Mononuclear cell (primary cell): ENCODE measurements at regions not wholly inside any gene's neighbourhood (a gene's known extent, or its start where the extent isn't known, plus 50 kb on each side); places are given as distances from the start of the nearest gene placed in this dataset.
"Not testable (repeated sequence)": the region's sequence is repeated elsewhere in the genome, so short reads cannot be mapped to it uniquely, and the experiment has no call there.

Experiments
- H3K27me3 ChIP-seq: 2 replicates; pipeline ENCODE4 v1.6.0; 2011; ENCODE audit warnings: low read length, control low read depth; ENCODE audit not compliant: insufficient read depth
- H3K4me1 ChIP-seq: 2 replicates; pipeline ENCODE4 v1.5.1; 2011; ENCODE audit warnings: mild to moderate bottlenecking, low read length, control low read depth; ENCODE audit not compliant: insufficient read depth
- H3K4me3 ChIP-seq: 2 replicates; pipeline ENCODE4 v1.5.1; 2011; ENCODE audit warnings: mild to moderate bottlenecking, low read length, moderate library complexity
- H3K9me3 ChIP-seq: 2 replicates; pipeline ENCODE4 v1.5.1; 2011; ENCODE audit warnings: low read depth, mild to moderate bottlenecking, control low read depth, low read length

DNA sequence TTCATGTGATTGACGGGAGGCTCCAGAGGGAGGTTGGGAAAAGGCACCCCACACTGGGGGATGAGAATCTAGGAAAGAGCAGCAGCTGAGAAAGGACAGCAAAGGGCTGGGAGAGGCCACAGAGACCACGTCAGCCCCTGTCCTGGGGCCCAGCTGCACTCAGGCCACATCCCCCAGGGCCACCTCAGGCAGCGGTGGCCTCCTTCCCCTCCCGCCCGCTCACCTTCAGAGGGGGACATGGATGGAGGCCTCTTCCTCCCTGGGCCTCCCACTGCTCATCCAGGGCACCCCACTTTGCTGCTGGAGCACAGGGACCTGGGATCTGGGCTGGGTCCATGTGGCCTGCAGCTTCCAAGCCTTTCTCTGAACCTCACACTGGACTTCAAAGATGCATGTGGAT is 199.8 kb upstream of the HDAC4 start:
- H3K4me3 ChIP-seq, result no peak overlapping the region
- no peaks in the 10 kb centered on the region for H3K27me3 ChIP-seq
- peaks cover 36% of the 10 kb centered on the region for H3K4me1 ChIP-seq
- no peaks in the 10 kb centered on the region for H3K9me3 ChIP-seq

DNA sequence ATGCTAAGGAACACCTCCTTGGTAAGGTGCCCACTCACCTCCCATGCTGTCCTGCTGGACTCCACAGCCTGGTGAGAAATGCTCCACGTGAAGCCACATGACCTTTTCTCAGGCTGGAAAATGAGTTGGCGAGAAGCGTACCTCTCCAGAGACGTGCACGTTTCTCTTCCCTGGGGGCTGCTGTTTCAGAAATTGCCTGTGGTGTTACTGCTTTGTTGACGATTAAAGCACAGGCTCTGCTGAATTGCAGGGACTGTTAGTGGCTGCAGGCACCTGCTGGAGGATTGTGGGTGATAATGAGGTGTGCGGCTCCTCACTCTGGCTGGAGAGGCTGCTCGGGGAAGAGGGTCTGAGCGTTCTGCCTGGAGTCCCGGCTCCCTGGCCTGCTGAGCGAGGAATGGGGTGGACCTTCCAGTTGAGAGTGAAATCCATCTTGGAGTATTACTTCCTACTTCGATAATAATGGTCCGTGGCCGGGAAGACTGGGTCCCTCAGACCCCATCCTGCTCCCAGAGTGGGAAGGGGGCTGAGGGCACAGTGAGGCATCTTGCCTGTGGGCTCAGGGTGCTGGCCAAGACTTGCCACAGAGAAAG is 199.3 kb upstream of the HDAC4 start:
- Histone ChIP-seq H3K4me3 (no peak overlapping the region), H3K27me3 (no peaks in the 10 kb centered on the region), H3K4me1 (peaks cover 30% of the 10 kb centered on the region), H3K9me3 (no peaks in the 10 kb centered on the region)

DNA sequence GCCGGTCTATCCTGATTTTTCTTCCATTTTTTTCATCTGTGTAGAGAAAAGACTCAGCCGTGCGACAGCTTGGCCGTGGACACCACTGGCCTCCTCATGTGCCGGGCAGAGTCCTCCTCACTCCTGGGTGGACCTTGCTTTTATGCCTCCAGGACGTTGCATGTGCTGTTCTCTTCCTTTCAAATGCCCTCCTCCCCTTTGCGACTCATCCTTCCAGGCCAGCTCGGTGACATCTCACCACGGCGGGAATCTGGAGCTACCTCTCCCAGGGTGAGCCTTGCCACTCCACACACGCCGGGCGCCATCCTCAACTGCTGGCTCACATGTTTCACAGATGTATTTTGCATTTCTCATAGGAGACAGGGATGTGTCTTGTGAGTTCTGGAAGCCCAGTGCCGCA is 198.5 kb upstream of the HDAC4 start:
- no peak overlapping the region for H3K4me3 ChIP-seq
- peaks cover 30% of the 10 kb centered on the region for H3K4me1 ChIP-seq
- H3K27me3 ChIP-seq, result no peaks in the 10 kb centered on the region
- H3K9me3 ChIP-seq, result no peaks in the 10 kb centered on the region

DNA sequence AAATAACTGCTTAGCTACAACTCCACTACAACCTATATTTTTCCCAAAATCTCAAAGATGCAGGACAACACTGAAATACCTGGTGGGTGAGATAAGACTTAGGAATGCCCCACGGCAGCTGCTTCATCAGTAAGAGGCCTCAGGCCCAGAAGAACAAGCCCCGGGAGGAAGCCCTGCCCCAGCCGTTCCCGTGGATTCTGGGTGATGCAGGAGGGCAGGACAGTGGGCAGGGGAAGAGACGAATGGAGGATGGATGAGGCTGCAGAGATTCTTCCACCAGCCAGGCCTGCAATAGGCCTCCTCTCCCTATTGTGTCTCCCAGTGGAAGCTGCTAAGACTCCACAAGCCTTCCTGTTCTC is 197.9 kb upstream of the HDAC4 start:
- H3K4me3 ChIP-seq, result no peak overlapping the region

GRCh38 chr2:239598011-239598731 is 197.4 kb upstream of the HDAC4 start:
- H3K4me3 ChIP-seq, result no peak overlapping the region
- no peaks in the 10 kb centered on the region for H3K9me3 ChIP-seq
- H3K4me1 ChIP-seq, result peaks cover 21% of the 10 kb centered on the region
- H3K27me3 ChIP-seq, result no peaks in the 10 kb centered on the region

More for the DNA sequence above, 197.9 kb upstream of the HDAC4 start:
- H3K27me3 ChIP-seq, result no peaks in the 10 kb centered on the region
- H3K9me3 ChIP-seq, result no peaks in the 10 kb centered on the region
- peaks cover 26% of the 10 kb centered on the region for H3K4me1 ChIP-seq

DNA sequence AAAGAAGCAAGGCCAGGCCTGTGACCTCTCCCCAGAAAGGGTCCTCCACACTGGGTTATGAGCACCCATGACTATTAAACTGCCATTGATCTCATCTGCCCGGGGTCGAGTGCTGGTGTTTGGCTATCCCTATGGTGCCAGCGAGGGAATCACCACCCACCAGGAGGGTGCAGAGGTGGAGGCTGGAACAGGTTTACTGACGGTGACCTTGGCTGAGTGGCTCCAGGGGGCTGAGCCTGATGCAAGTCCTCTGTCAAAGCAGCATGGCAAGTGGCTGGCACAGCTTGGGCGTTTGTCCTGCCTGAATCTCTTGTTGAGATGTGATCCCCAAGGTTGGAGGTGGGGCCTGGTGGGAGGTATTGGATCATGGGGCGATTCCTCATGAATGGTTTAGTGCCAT is 196.4 kb upstream of the HDAC4 start:
- Histone ChIP-seq H3K27me3 (no peaks in the 10 kb centered on the region), H3K9me3 (no peaks in the 10 kb centered on the region), H3K4me3 (no peak overlapping the region), H3K4me1 (peaks cover 11% of the 10 kb centered on the region)

DNA sequence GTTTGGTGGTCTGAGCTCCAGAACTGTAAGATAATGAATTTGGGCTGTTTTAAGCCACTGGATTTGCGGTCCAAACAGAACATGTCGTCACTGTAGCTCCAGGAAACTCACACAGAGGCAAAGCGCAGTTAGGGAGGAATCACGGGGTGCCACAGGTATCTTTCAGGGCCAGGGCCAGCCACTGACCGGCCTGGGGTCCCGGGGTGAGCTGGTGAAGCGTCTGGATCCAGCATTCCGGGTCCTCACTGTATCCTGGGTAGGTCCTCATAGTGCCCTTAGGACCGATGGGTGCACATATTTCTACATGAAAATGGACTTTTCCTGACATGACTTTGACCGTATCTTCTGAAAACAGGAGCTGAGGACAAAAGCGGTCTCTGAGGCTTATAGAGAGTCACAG is 196.0 kb upstream of the HDAC4 start:
- Histone ChIP-seq H3K9me3 (no peaks in the 10 kb centered on the region), H3K4me3 (no peak overlapping the region), H3K4me1 (peaks cover 7% of the 10 kb centered on the region), H3K27me3 (no peaks in the 10 kb centered on the region)

DNA sequence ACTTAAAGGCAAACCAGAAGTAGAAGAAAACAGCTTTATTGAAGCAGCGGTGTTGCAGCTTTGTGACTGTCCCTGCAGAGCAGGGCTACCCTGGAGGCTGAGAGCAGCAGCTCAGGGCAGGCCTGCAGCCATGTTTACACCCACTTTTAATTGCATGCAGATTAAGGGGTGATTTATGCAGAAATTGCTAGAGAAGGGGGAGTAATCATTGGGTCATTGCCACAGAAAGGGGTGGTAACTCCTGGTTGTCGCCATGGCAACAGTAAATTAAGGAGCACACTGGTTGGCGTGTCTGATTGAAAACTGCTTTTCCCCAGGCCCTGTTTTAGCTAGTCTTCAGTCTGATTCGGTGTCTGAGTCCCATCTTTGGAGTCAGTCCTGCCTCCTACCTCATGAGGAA is 195.4 kb upstream of the HDAC4 start:
- H3K27me3 ChIP-seq, result no peaks in the 10 kb centered on the region
- no peak overlapping the region for H3K4me3 ChIP-seq
- no peaks in the 10 kb centered on the region for H3K9me3 ChIP-seq
- H3K4me1 ChIP-seq, result peaks cover 2% of the 10 kb centered on the region

GRCh38 chr2:239595726-239596125 is 194.9 kb upstream of the HDAC4 start:
- Histone ChIP-seq H3K9me3 (no peaks in the 10 kb centered on the region), H3K27me3 (no peaks in the 10 kb centered on the region), H3K4me1 (no peaks in the 10 kb centered on the region), H3K4me3 (no peak overlapping the region)

GRCh38 chr2:239594772-239595608 is 194.2 kb upstream of the HDAC4 start:
- no peaks in the 10 kb centered on the region for H3K4me1 ChIP-seq
- H3K27me3 ChIP-seq, result no peaks in the 10 kb centered on the region
- no peak overlapping the region for H3K4me3 ChIP-seq
- no peaks in the 10 kb centered on the region for H3K9me3 ChIP-seq

GRCh38 chr2:239594019-239594771 is 193.4 kb upstream of the HDAC4 start:
- H3K4me3 ChIP-seq, result no peak overlapping the region
- H3K9me3 ChIP-seq, result no peaks in the 10 kb centered on the region
- H3K27me3 ChIP-seq, result no peaks in the 10 kb centered on the region
- no peaks in the 10 kb centered on the region for H3K4me1 ChIP-seq

- no peak overlapping the region for H3K4me3 ChIP-seq
- H3K9me3 ChIP-seq, result no peaks in the 10 kb centered on the region
Observed at GRCh38 chr2:239593455-239593854, 192.6 kb upstream of the HDAC4 start.

DNA sequence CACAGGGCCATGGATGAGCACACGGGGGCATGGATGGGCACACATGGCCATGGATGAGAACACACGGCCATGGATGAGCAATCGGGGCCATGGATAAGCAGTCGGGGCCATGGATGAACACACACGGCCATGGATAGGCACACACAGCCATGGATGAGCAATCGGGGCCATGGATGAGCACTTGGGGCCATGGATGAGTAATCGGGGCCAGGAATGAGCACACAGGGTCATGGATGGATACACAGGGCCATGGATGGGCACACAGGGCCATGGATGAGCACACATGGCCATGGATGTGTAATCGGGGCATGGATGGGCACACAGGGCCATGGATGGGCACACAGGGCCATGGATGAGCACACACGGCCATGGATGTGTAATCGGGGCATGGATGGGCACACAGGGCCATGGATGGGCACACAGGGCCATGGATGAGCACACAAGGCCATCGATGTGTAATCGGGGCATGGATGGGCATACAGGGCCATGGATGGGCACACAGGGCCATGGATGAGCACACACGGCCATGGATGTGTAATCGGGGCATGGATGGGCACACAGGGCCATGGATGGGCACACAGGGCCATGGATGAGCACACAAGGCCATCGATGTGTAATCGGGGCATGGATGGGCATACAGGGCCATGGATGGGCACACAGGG is 191.9 kb upstream of the HDAC4 start:
- not testable (repeated sequence) for H3K4me1 ChIP-seq, H3K4me3 ChIP-seq, H3K9me3 ChIP-seq, H3K27me3 ChIP-seq

More at GRCh38 chr2:239593455-239593854, 192.6 kb upstream of the HDAC4 start:
- H3K4me1 ChIP-seq, result no peaks in the 10 kb centered on the region
- no peaks in the 10 kb centered on the region for H3K27me3 ChIP-seq

GRCh38 chr2:239590995-239591915 is 190.4 kb upstream of the HDAC4 start:
- no peak overlapping the region for H3K4me3 ChIP-seq
- peaks cover 13% of the 10 kb centered on the region for H3K4me1 ChIP-seq

More at GRCh38 chr2:239590995-239591915, 190.4 kb upstream of the HDAC4 start:
- Histone ChIP-seq H3K9me3 (no peaks in the 10 kb centered on the region), H3K27me3 (no peaks in the 10 kb centered on the region)
